ENCODE measurements at regions not wholly inside any gene's neighbourhood (a gene's known extent, or its start where the extent isn't known, plus 50 kb on each side); places are given as distances from the start of the nearest gene placed in this dataset.
"Not testable (repeated sequence)": the region's sequence is repeated elsewhere in the genome, so short reads cannot be mapped to it uniquely, and the experiment has no call there.

- no peak for TF ChIP-seq CTCF (IDR thresholded peaks at IDR 0.05; ENCODE audit: low read depth, low read length)
- DNase-seq (ENCODE audit: extremely low read depth, low read depth), result no peak
Observed at GRCh38 chr11:21798216-21798615, 394.7 kb upstream of the ANO5 start.

- DNase-seq (ENCODE audit: extremely low read depth, low read depth), result not testable (repeated sequence)
Observed at GRCh38 chr11:21804523-21804922, 388.4 kb upstream of the ANO5 start.

- no peak for TF ChIP-seq CTCF (IDR thresholded peaks at IDR 0.05; ENCODE audit: low read depth, low read length)
- no peak for DNase-seq (ENCODE audit: extremely low read depth, low read depth)
Observed at GRCh38 chr11:21806508-21806907, 386.4 kb upstream of the ANO5 start.

- no peak for DNase-seq (ENCODE audit: extremely low read depth, low read depth)
- TF ChIP-seq CTCF (IDR thresholded peaks at IDR 0.05; ENCODE audit: low read depth, low read length), result no peak
Observed at GRCh38 chr11:21806947-21807346, 385.9 kb upstream of the ANO5 start.

- no peak for TF ChIP-seq CTCF (IDR thresholded peaks at IDR 0.05; ENCODE audit: low read depth, low read length)
- DNase-seq (ENCODE audit: extremely low read depth, low read depth), result no peak
Observed at GRCh38 chr11:21807350-21807749, 385.5 kb upstream of the ANO5 start.

- DNase-seq (ENCODE audit: extremely low read depth, low read depth), result no peak
- TF ChIP-seq CTCF (IDR thresholded peaks at IDR 0.05; ENCODE audit: low read depth, low read length), result no peak
Observed at GRCh38 chr11:21810650-21811049, 382.2 kb upstream of the ANO5 start.

- DNase-seq (ENCODE audit: extremely low read depth, low read depth), result no peak
Observed at GRCh38 chr11:21811572-21811971, 381.3 kb upstream of the ANO5 start.

More at GRCh38 chr11:21811572-21811971, 381.3 kb upstream of the ANO5 start:
- TF ChIP-seq CTCF (IDR thresholded peaks at IDR 0.05; ENCODE audit: low read depth, low read length), result no peak

Measured in AG09319 (cell line).